ENCODE measurements at regions not wholly inside any gene's neighbourhood (a gene's known extent, or its start where the extent isn't known, plus 50 kb on each side); places are given as distances from the start of the nearest gene placed in this dataset.

DNA sequence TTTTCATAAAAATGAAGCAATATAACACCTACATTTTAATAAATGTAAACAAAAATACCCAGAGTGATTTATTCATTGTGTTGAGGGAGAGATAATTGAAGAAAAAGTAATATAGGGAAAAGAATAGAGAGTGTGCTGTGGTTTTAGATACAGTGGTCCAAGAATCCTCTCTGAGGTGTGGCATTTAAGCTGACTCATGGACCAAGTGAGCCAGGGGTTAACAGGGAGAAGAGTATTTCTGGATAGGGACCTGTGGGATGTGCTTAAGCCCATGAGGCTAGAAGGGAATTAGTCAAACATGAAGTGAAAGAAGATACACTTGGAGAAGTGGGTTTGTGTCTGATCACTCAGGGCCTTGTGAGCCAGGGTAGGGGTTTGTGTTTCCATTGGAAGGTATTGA, 680.7 kb upstream of the GRM7 start:
- TF ChIP-seq CTCF (IDR thresholded peaks at IDR 0.05), result no peak
- TF ChIP-seq POLR2A (IDR thresholded peaks at IDR 0.05), result no peak

All from testis (tissue), 2 donors.